ENCODE measurements at regions not wholly inside any gene's neighbourhood (a gene's known extent, or its start where the extent isn't known, plus 50 kb on each side); places are given as distances from the start of the nearest gene placed in this dataset.

GRCh38 chr13:79992111-79992510 is 348.8 kb downstream of the SPRY2 start:
- CTCF ChIA-PET: no interaction called here
- BruUV-seq (replicated peaks): no TSS peak
- H3K4me3 ChIP-seq (ENCODE audit: low read depth, low read length, poor library complexity, severe bottlenecking): no peak overlapping the region
- DNase-seq (ENCODE audit: low spot score): no peak
- intact Hi-C loops (cut with micrococcal nuclease; ENCODE audit: unreplicated experiment): no loop called here
- no peak overlapping the region for H3K27ac ChIP-seq (ENCODE audit: low read depth, low read length, poor library complexity, severe bottlenecking)
- POLR2A ChIA-PET (ENCODE audit: low non-redundant PET): interaction anchor here (0.6 kb wide), 1 partner anchor 19 kb away, joined by 3 read pairs; no protein-coding TSS in a partner anchor
- H3K36me3 ChIP-seq (ENCODE audit: insufficient read depth, low read length, poor library complexity, severe bottlenecking): no peaks in the 10 kb centered on the region
- H3K27me3 ChIP-seq (replicated peaks; ENCODE audit: insufficient read depth, low read depth, low read length, poor library complexity): no peaks in the 10 kb centered on the region
- H3K9me3 ChIP-seq (ENCODE audit: low read depth, low read length, poor library complexity, severe bottlenecking): no peaks in the 10 kb centered on the region
- no peak for TF ChIP-seq EZH2 (IDR thresholded peaks at IDR 0.05; ENCODE audit: borderline replicate concordance, low read depth, low read length, poor library complexity, severe bottlenecking)
- no peak for TF ChIP-seq CTCF (conservative IDR thresholded peaks at IDR 0.05; ENCODE audit: low read depth, low read length)
- no peaks in the 10 kb centered on the region for H3K4me1 ChIP-seq (ENCODE audit: insufficient read depth, low read length, poor library complexity, severe bottlenecking)

- intact Hi-C loops (cut with micrococcal nuclease; ENCODE audit: unreplicated experiment): no loop called here
- no TSS peak for BruUV-seq (replicated peaks)
Measured at GRCh38 chr13:79990048-79990447, 350.9 kb downstream of the SPRY2 start.

GRCh38 chr13:79989217-79989661 is 351.7 kb downstream of the SPRY2 start:
- DNase-seq (ENCODE audit: low spot score): no peak
- POLR2A ChIA-PET (ENCODE audit: low non-redundant PET): no interaction called here
- no peak overlapping the region for H3K4me3 ChIP-seq (ENCODE audit: low read depth, low read length, poor library complexity, severe bottlenecking)
- H3K36me3 ChIP-seq (ENCODE audit: insufficient read depth, low read length, poor library complexity, severe bottlenecking): no peaks in the 10 kb centered on the region
- TF ChIP-seq EZH2 (IDR thresholded peaks at IDR 0.05; ENCODE audit: borderline replicate concordance, low read depth, low read length, poor library complexity, severe bottlenecking): no peak
- no peaks in the 10 kb centered on the region for H3K27me3 ChIP-seq (replicated peaks; ENCODE audit: insufficient read depth, low read depth, low read length, poor library complexity)
- H3K4me1 ChIP-seq (ENCODE audit: insufficient read depth, low read length, poor library complexity, severe bottlenecking): no peaks in the 10 kb centered on the region
- H3K27ac ChIP-seq (ENCODE audit: low read depth, low read length, poor library complexity, severe bottlenecking): no peak overlapping the region
- H3K9me3 ChIP-seq (ENCODE audit: low read depth, low read length, poor library complexity, severe bottlenecking): no peaks in the 10 kb centered on the region
- intact Hi-C loops (cut with micrococcal nuclease; ENCODE audit: unreplicated experiment): no loop called here
- CTCF ChIA-PET: no interaction called here
- BruUV-seq (replicated peaks): no TSS peak

More at GRCh38 chr13:79990048-79990447, 350.9 kb downstream of the SPRY2 start:
- Histone ChIP-seq H3K4me3 (ENCODE audit: low read depth, low read length, poor library complexity, severe bottlenecking) (no peak overlapping the region), H3K9me3 (ENCODE audit: low read depth, low read length, poor library complexity, severe bottlenecking) (no peaks in the 10 kb centered on the region), H3K27me3 (replicated peaks; ENCODE audit: insufficient read depth, low read depth, low read length, poor library complexity) (no peaks in the 10 kb centered on the region), H3K27ac (ENCODE audit: low read depth, low read length, poor library complexity, severe bottlenecking) (no peak overlapping the region), H3K4me1 (ENCODE audit: insufficient read depth, low read length, poor library complexity, severe bottlenecking) (no peaks in the 10 kb centered on the region), H3K36me3 (ENCODE audit: insufficient read depth, low read length, poor library complexity, severe bottlenecking) (no peaks in the 10 kb centered on the region)
- no peak for TF ChIP-seq CTCF (conservative IDR thresholded peaks at IDR 0.05; ENCODE audit: low read depth, low read length)
- TF ChIP-seq EZH2 (IDR thresholded peaks at IDR 0.05; ENCODE audit: borderline replicate concordance, low read depth, low read length, poor library complexity, severe bottlenecking): no peak
- ChIA-PET CTCF (no interaction called here), POLR2A (ENCODE audit: low non-redundant PET) (no interaction called here)
- DNase-seq (ENCODE audit: low spot score): no peak

GRCh38 chr13:79988573-79988972 is 352.4 kb downstream of the SPRY2 start:
- Histone ChIP-seq H3K9me3 (ENCODE audit: low read depth, low read length, poor library complexity, severe bottlenecking) (no peaks in the 10 kb centered on the region), H3K4me3 (ENCODE audit: low read depth, low read length, poor library complexity, severe bottlenecking) (no peak overlapping the region), H3K4me1 (ENCODE audit: insufficient read depth, low read length, poor library complexity, severe bottlenecking) (no peaks in the 10 kb centered on the region), H3K36me3 (ENCODE audit: insufficient read depth, low read length, poor library complexity, severe bottlenecking) (no peaks in the 10 kb centered on the region), H3K27me3 (replicated peaks; ENCODE audit: insufficient read depth, low read depth, low read length, poor library complexity) (no peaks in the 10 kb centered on the region), H3K27ac (ENCODE audit: low read depth, low read length, poor library complexity, severe bottlenecking) (no peak overlapping the region)
- DNase-seq (ENCODE audit: low spot score): no peak
- TF ChIP-seq EZH2 (IDR thresholded peaks at IDR 0.05; ENCODE audit: borderline replicate concordance, low read depth, low read length, poor library complexity, severe bottlenecking) (no peak), CTCF (conservative IDR thresholded peaks at IDR 0.05; ENCODE audit: low read depth, low read length) (no peak)
- CTCF ChIA-PET: no interaction called here
- POLR2A ChIA-PET (ENCODE audit: low non-redundant PET): no interaction called here
- intact Hi-C loops (cut with micrococcal nuclease; ENCODE audit: unreplicated experiment): no loop called here
- BruUV-seq (replicated peaks): no TSS peak
